Activated CD4-positive, alpha-beta T cell treated with anti-CD3 and anti-CD28 coated beads, Interleukin-2, amount 10 ng/mL, durations not matched to agents 24 days and 14 days (primary cell): ENCODE measurements at regions not wholly inside any gene's neighbourhood (a gene's known extent, or its start where the extent isn't known, plus 50 kb on each side); places are given as distances from the start of the nearest gene placed in this dataset.

Source experiments
- DNase-seq: peaks from one replicate; pipeline ENCODE4 v3.0.0; 2022
- H3K27ac Mint-ChIP-seq: one replicate; pipeline ENCODE4 v1.8.0; 2022; ENCODE audit warnings: mild to moderate bottlenecking, mixed read lengths
- H3K27me3 Mint-ChIP-seq: one replicate; pipeline ENCODE4 v1.8.0; 2022; ENCODE audit warnings: mixed read lengths
- H3K36me3 Mint-ChIP-seq: one replicate; pipeline ENCODE4 v1.8.0; 2022; ENCODE audit warnings: low read depth, mild to moderate bottlenecking, mixed read lengths
- H3K4me1 Mint-ChIP-seq: one replicate; pipeline ENCODE4 v1.8.0; 2021; ENCODE audit warnings: mixed read lengths
- H3K4me3 Mint-ChIP-seq: one replicate; pipeline ENCODE4 v1.8.0; 2022; ENCODE audit warnings: mild to moderate bottlenecking, moderate library complexity, mixed read lengths
- H3K9me3 Mint-ChIP-seq: one replicate; pipeline ENCODE4 v1.8.0; 2021; ENCODE audit warnings: mixed read lengths
- intact Hi-C: fragments of 100-400 bp; cut with micrococcal nuclease; formaldehyde crosslinking; loops from one replicate; pipeline ENCODE4 v1.15.1; 2023

GRCh38 chr3:163490119-163490518 is 1588.2 kb downstream of the SI start:
- Mint-ChIP-seq H3K4me3 (no peak overlapping the region), H3K4me1 (no peaks in the 10 kb centered on the region), H3K27me3 (no peaks in the 10 kb centered on the region), H3K9me3 (no peaks in the 10 kb centered on the region), H3K36me3 (no peaks in the 10 kb centered on the region), H3K27ac (no peak overlapping the region)
- peak; percentile 67 for DNase-seq
- intact Hi-C loops, result loop anchor here (10.0 kb wide), 1 partner anchor 435 kb away; no protein-coding TSS in a partner anchor

GRCh38 chr3:163482695-163483094 is 1595.6 kb downstream of the SI start:
- H3K27me3 Mint-ChIP-seq, result no peaks in the 10 kb centered on the region
- intact Hi-C loops, result no loop called here
- no peak for DNase-seq
- no peaks in the 10 kb centered on the region for H3K36me3 Mint-ChIP-seq
- no peak overlapping the region for H3K27ac Mint-ChIP-seq
- H3K4me1 Mint-ChIP-seq, result no peaks in the 10 kb centered on the region
- no peaks in the 10 kb centered on the region for H3K9me3 Mint-ChIP-seq
- H3K4me3 Mint-ChIP-seq, result no peak overlapping the region

- no peak for DNase-seq
- intact Hi-C loops, result no loop called here
- H3K27me3 Mint-ChIP-seq, result no peaks in the 10 kb centered on the region
- H3K4me3 Mint-ChIP-seq, result no peak overlapping the region
- no peaks in the 10 kb centered on the region for H3K36me3 Mint-ChIP-seq
- no peak overlapping the region for H3K27ac Mint-ChIP-seq
- H3K9me3 Mint-ChIP-seq, result no peaks in the 10 kb centered on the region
- no peaks in the 10 kb centered on the region for H3K4me1 Mint-ChIP-seq
Measured at GRCh38 chr3:163481738-163482137, 1596.6 kb downstream of the SI start.

GRCh38 chr3:163476179-163476578 is 1602.1 kb downstream of the SI start:
- H3K27me3 Mint-ChIP-seq, result no peaks in the 10 kb centered on the region

GRCh38 chr3:163474766-163475165 is 1603.5 kb downstream of the SI start:
- intact Hi-C loops, result no loop called here
- DNase-seq, result no peak
- Mint-ChIP-seq H3K9me3 (peaks cover 7% of the 10 kb centered on the region), H3K27ac (no peak overlapping the region), H3K36me3 (no peaks in the 10 kb centered on the region), H3K4me1 (no peaks in the 10 kb centered on the region), H3K27me3 (no peaks in the 10 kb centered on the region), H3K4me3 (no peak overlapping the region)

More at GRCh38 chr3:163476179-163476578, 1602.1 kb downstream of the SI start:
- intact Hi-C loops, result no loop called here
- Mint-ChIP-seq H3K4me3 (no peak overlapping the region), H3K4me1 (no peaks in the 10 kb centered on the region), H3K36me3 (no peaks in the 10 kb centered on the region), H3K9me3 (peaks cover 7% of the 10 kb centered on the region), H3K27ac (no peak overlapping the region)
- no peak for DNase-seq

GRCh38 chr3:163468531-163469335 is 1609.6 kb downstream of the SI start:
- Mint-ChIP-seq H3K27me3 (no peaks in the 10 kb centered on the region), H3K4me3 (no peak overlapping the region)
- intact Hi-C loops, result no loop called here

GRCh38 chr3:163462446-163462845 is 1615.8 kb downstream of the SI start:
- H3K9me3 Mint-ChIP-seq, result peaks cover 4% of the 10 kb centered on the region
- H3K27me3 Mint-ChIP-seq, result no peaks in the 10 kb centered on the region
- no peak for DNase-seq
- H3K36me3 Mint-ChIP-seq, result no peaks in the 10 kb centered on the region
- no peaks in the 10 kb centered on the region for H3K4me1 Mint-ChIP-seq
- H3K4me3 Mint-ChIP-seq, result no peak overlapping the region
- H3K27ac Mint-ChIP-seq, result no peak overlapping the region
- intact Hi-C loops, result no loop called here

More at GRCh38 chr3:163468531-163469335, 1609.6 kb downstream of the SI start:
- Mint-ChIP-seq H3K9me3 (peaks cover 12% of the 10 kb centered on the region), H3K36me3 (no peaks in the 10 kb centered on the region), H3K27ac (no peak overlapping the region), H3K4me1 (no peaks in the 10 kb centered on the region)
- no peak for DNase-seq

- Mint-ChIP-seq H3K36me3 (no peaks in the 10 kb centered on the region), H3K4me3 (no peak overlapping the region), H3K9me3 (peaks cover 5% of the 10 kb centered on the region), H3K4me1 (no peaks in the 10 kb centered on the region), H3K27ac (no peak overlapping the region), H3K27me3 (no peaks in the 10 kb centered on the region)
- intact Hi-C loops, result no loop called here
- DNase-seq, result no peak
Measured at GRCh38 chr3:163450698-163451097, 1627.6 kb downstream of the SI start.

- H3K4me3 Mint-ChIP-seq, result no peak overlapping the region
Measured at GRCh38 chr3:163438760-163439159, 1639.5 kb downstream of the SI start.

GRCh38 chr3:163422671-163423070 is 1655.6 kb downstream of the SI start:
- Mint-ChIP-seq H3K27ac (no peak overlapping the region), H3K36me3 (no peaks in the 10 kb centered on the region), H3K27me3 (no peaks in the 10 kb centered on the region), H3K4me3 (no peak overlapping the region), H3K4me1 (no peaks in the 10 kb centered on the region), H3K9me3 (peaks cover 10% of the 10 kb centered on the region)
- intact Hi-C loops, result no loop called here
- no peak for DNase-seq

More at GRCh38 chr3:163438760-163439159, 1639.5 kb downstream of the SI start:
- no peaks in the 10 kb centered on the region for H3K9me3 Mint-ChIP-seq
- intact Hi-C loops, result no loop called here
- H3K27ac Mint-ChIP-seq, result no peak overlapping the region
- H3K27me3 Mint-ChIP-seq, result no peaks in the 10 kb centered on the region
- no peaks in the 10 kb centered on the region for H3K36me3 Mint-ChIP-seq
- no peak for DNase-seq
- H3K4me1 Mint-ChIP-seq, result no peaks in the 10 kb centered on the region

GRCh38 chr3:163391407-163392181 is 1686.7 kb downstream of the SI start:
- peaks cover 5% of the 10 kb centered on the region for H3K9me3 Mint-ChIP-seq
- H3K36me3 Mint-ChIP-seq, result no peaks in the 10 kb centered on the region
- H3K27ac Mint-ChIP-seq, result no peak overlapping the region
- DNase-seq, result peak; percentile 24
- no peaks in the 10 kb centered on the region for H3K27me3 Mint-ChIP-seq
- intact Hi-C loops, result no loop called here
- no peak overlapping the region for H3K4me3 Mint-ChIP-seq
- no peaks in the 10 kb centered on the region for H3K4me1 Mint-ChIP-seq

- DNase-seq, result no peak
- Mint-ChIP-seq H3K9me3 (no peaks in the 10 kb centered on the region), H3K4me3 (no peak overlapping the region), H3K27me3 (no peaks in the 10 kb centered on the region), H3K4me1 (no peaks in the 10 kb centered on the region), H3K36me3 (no peaks in the 10 kb centered on the region), H3K27ac (no peak overlapping the region)
- intact Hi-C loops, result no loop called here
Measured at GRCh38 chr3:163384383-163384782, 1693.9 kb downstream of the SI start.

GRCh38 chr3:163382183-163382582 is 1696.1 kb downstream of the SI start:
- no peak overlapping the region for H3K4me3 Mint-ChIP-seq
- no peak for DNase-seq
- intact Hi-C loops, result no loop called here
- no peaks in the 10 kb centered on the region for H3K9me3 Mint-ChIP-seq
- no peaks in the 10 kb centered on the region for H3K36me3 Mint-ChIP-seq
- no peaks in the 10 kb centered on the region for H3K4me1 Mint-ChIP-seq
- no peak overlapping the region for H3K27ac Mint-ChIP-seq
- H3K27me3 Mint-ChIP-seq, result no peaks in the 10 kb centered on the region

GRCh38 chr3:163368168-163368567 is 1710.1 kb downstream of the SI start:
- intact Hi-C loops, result no loop called here
- no peaks in the 10 kb centered on the region for H3K27me3 Mint-ChIP-seq
- no peaks in the 10 kb centered on the region for H3K4me1 Mint-ChIP-seq
- H3K36me3 Mint-ChIP-seq, result no peaks in the 10 kb centered on the region
- no peak overlapping the region for H3K4me3 Mint-ChIP-seq
- no peak for DNase-seq
- H3K9me3 Mint-ChIP-seq, result peaks cover 4% of the 10 kb centered on the region
- H3K27ac Mint-ChIP-seq, result no peak overlapping the region
